T47D (cell line): ENCODE measurements at regions not wholly inside any gene's neighbourhood (a gene's known extent, or its start where the extent isn't known, plus 50 kb on each side); places are given as distances from the start of the nearest gene placed in this dataset.
"Not testable (repeated sequence)": the region's sequence is repeated elsewhere in the genome, so short reads cannot be mapped to it uniquely, and the experiment has no call there.

Source experiments
- DNase-seq, 2 experiments: peaks; one replicate each; pipeline versions ENCODE4 v3.0.0 to v3.0.0-alpha.2; 2011 to 2012; ENCODE audit warnings: low read depth in 1 of 2, low spot score in 1 of 2
- JUND ChIP-seq: IDR thresholded peaks from 2 replicates; pipeline ENCODE4 v1.6.1; 2012; ENCODE audit warnings: low read depth
- in situ Hi-C: cut with HindIII; loops from 2 replicates; pipeline ENCODE4 v1.10.0; 2016; ENCODE audit warnings: low sequenced_read_pairs, low pct_unique_long_range_greater_than_20kb

DNA sequence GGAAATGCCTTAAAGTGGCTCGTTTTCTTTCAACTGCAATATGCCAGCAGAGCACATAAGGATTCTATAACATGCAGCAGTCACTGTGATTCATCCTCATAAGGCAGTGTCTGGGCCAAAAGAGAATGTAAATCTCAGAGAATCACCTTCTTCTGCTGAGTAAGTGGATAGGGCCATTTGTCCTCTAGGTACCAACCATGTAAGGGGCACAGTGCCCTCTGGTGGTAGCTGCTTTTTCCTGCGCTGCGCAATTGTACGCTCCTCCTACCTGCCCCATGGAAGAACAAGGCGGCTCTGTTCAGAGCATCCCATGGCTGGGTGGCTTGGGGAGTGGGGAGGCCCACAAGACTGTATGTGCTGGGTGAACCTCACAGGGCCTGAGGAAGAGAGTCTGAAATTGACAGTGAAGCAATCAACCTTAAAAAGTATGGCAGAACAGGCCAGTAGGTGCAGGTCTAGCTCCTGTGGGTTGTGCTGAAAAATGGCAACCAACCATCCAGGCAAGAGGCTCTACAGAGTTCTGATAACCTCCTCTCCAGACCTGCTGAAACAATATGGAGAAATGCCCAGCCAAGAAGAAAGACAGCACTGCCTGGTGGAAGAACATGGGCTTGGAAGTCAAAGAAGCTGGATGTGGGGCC is 78.6 kb upstream of the C10orf90 start:
- in situ Hi-C loops: no loop called here

DNA sequence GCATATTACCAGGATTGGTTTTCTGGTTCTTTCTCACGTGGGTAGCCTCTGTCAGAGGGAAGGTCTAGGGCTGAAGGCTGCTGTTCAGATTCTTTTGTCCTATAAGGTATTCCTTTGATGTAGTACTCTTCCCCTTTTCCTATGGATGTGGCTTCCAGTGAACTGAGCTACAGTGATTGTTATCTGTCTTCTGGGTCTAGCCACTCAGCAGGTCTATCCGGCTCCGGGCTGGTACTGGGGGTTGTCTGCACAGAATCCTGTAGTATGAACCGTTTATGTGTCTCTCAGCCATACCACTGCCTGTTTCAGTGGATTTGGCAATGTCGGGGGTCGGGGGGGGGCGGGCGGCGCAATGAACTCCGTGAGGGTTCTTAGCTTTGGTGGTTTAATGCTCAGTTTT is 84.5 kb upstream of the C10orf90 start:
- no peak for TF ChIP-seq JUND
- in situ Hi-C loops: no loop called here
- DNase-seq: peak in 1 of 2 experiments; percentile 33

More for the DNA sequence above, 78.6 kb upstream of the C10orf90 start:
- no peak for TF ChIP-seq JUND
- peak; percentile 21 to 78 for DNase-seq

DNA sequence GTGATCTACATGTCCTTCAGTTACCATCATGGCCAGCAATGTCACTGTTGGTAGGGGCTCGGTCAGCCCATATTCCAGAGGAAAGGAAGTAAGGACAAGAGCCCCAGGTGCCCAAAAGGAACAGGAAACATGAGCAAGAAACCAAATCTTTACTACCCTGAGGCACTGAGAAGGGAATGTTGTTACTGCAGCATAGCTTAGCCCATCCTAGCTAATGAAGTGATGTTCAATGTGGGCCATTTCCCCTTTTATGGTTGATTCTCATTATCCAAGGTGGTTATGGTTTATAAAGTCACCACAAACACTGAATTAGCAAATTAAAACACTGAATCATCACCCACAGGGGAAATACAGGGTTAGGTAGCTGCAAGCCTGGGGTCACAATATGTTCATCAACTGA is 88.4 kb upstream of the C10orf90 start:
- no peak for TF ChIP-seq JUND
- in situ Hi-C loops: no loop called here
- DNase-seq: no peak

DNA sequence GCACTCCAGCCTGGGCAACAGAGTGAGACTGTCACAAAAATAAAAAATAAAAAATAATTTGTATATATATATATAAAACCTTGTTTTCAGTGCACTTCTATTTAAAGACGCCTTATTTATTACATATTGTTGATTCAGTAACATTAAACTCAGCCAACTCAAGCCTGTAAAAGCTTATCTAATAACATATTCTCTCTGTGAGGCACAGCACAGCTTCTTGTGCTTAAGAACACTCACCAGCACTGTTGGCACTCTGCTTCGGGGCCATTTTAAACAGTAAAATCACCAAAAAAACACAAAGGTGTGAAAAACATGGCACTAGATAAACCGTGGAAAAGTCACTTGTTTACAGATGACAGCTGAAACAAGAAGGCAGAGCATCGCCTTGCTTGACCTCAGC is 89.0 kb upstream of the C10orf90 start:
- DNase-seq: no peak
- TF ChIP-seq JUND: no peak
- in situ Hi-C loops: no loop called here

DNA sequence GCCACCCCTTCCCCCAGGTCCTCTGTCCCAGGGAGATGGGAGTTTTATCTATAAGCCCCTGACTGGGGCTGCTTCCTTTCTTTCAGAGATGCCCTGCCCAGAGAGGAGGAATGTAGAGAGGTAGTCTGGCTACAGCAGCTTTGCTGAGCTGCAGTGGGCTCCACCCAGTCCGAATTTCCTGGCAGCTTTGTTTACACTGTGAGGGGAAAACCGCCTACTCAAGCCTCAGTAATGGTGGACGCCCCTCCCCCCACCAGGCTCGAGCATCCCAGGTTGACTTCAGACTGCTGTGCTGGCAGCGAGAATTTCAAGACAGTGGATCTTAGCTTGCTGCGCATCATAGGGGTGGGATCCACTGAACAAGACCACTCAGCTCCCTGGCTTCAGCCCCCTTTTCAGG is 96.2 kb upstream of the C10orf90 start:
- in situ Hi-C loops, DNase-seq: not testable (repeated sequence)

DNA sequence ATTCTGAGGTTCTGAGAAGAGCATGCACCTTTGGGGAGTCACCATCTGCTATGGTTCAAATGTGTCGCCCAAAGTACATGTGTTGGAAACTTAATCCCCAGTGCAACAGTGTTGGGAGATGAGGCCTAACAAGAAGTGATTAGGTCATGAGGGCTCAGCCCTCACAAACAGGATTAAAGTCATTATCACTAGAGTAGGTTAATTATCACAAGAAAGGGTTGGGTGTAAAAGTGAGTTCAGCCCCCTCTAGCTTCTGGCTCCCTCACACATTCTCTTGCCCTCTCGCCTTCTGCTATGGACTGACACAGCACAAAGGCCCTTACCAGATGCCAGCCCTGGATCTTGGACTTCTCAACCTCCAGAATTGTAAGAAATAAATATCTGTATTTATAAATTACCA is 100.3 kb upstream of the C10orf90 start:
- no peak for TF ChIP-seq JUND
- DNase-seq: no peak
- in situ Hi-C loops: no loop called here

DNA sequence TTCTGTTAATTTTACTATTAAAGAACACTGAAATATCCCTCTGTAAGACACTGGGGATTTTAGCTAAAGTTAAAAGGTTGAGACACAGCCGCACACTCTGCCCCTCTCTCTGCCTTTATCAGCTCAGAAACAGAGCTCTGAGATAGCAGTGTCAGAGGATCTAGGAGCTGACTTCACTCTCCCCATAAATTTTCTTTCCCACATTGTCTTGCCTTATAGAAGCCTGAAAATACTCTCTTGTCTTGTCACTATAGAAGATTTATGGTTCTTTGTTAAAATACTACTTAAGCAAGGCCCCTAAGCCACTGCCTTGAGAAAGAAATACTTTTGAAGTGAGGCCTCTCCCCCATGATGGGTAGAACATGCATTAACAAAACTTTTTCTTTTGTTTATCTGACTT is 105.7 kb upstream of the C10orf90 start:
- DNase-seq: no peak
- in situ Hi-C loops: no loop called here
- no peak for TF ChIP-seq JUND

DNA sequence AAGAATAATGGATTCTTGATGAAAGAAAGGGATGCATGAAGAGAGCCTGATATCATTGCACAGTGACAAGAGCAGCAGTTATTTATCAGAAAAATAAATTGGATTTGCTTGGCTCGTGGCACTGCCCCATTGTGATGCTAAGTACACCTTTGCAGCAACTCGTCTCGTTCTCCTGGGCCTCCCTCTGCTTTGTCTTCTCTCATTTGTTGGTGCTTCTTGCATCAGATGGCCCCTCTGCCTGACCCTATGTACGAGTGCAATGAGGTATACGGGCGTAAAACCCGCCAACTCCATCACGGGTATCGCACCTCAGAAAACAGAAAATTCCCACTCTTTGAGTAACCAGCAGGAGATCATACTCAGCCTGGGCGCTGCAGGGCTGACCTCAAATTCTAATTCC is 107.2 kb upstream of the C10orf90 start:
- no peak for TF ChIP-seq JUND
- in situ Hi-C loops: no loop called here
- no peak for DNase-seq

DNA sequence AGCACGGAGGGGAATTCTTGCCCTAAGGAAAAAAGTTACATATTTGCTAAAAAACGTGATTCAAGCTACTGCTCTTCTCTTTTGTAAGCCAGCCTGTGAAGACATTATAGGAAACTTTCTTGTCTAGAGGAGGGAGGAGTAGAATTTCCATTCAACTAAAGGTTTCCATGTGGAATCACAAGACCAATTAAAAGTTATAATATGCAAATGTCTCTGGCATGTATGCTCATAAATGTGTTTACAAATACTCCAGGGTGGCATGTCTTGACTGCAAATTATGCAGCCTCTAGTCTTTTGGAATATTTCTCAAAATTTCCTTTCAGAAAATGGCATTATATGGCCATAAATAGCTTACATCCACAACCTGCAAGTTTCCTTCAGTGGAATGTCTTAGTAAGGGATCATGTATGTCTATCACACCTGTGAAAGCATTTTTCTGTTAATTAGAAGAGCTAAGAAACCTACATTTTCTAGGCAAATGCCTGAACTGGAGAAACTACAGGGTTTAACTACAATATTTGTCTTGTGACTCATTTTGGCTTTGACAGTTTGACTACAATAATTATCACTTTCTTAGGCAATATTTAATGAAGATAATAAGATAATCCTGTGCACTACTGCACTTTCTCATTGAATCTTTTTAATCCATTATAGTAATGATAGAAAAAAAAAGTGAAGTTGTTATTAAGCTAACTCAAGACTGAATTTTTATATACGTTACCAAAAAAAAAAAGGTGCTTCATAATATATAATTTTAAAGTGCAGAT is 111.1 kb upstream of the C10orf90 start:
- no peak for DNase-seq
- in situ Hi-C loops: no loop called here
- TF ChIP-seq JUND: no peak

DNA sequence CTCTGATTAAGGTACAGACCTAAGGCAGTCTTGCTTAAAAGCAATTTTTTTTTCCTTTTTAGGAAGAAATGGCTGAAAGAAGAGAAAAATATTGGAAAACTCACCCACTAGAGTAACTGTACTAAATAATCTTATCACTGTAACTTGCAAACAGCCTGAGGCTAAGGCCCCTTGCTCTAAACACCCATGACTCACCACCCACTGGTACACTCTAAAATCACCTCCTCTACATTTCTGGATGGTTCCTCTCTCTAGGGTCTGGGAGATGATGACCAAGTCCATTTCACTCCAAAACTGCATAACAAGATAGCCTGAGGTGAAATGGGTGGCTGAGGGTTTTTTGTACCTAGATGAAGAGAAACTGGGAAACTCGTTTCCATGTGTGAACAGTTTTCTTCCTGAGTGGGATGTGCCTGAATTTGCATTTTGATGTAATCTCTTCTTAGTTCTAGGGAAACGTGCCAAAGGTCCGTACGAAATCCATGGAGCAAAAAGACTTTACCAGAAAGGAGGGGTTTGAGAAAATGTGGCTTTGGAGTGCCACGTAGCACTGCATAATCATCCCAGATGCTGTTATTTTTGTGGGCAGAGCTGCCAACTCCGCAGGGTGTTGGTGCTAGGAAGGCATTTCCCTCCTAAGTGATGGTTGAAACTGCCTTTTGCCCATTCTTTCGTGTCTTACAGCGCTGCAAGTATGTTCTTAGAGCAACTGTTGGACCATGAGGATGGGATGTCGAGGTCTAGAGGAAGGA is 113.5 kb upstream of the C10orf90 start:
- no peak for DNase-seq
- TF ChIP-seq JUND: no peak
- in situ Hi-C loops: no loop called here

DNA sequence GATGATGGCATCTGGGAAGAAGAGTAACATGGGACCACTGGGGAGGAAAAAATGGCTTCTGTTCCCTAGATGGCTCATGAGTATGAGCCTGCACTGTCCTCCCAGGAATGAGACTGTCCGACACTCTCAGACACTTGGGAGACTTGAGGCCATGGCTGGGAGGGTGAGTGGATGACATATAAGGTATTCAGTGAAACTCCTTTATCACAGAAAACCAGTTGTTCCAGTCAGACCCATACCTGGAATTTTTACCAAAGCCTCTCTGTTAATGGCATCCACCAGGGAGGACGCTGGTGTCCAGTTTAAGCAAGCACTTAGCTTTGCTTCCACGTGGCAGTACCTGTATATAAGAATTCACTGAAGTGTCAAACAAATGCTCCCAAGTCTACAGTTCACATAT is 116.7 kb upstream of the C10orf90 start:
- peak in 1 of 2 experiments; percentile 25 for DNase-seq
- in situ Hi-C loops: no loop called here
- TF ChIP-seq JUND: no peak

DNA sequence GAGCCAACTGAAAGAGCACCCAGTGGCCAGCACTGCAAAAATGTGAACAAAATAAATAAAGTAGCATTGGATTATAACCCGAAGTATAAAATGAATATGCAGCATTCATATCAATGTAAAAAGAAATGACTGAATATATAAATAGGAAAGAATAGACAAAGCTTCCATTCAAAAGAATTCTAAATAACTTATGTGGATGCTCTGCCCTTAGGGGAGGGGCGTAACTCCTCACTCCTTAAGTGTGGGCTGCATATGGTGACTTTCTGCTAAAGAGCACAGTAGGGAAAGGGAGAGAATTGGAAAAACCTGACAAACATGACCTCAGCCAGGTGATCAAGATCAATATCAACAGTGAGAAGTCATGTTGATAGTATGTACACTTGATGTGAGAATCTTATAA is 109.9 kb upstream of the DOCK1 start:
- DNase-seq: no peak
- no peak for TF ChIP-seq JUND
- in situ Hi-C loops: no loop called here

DNA sequence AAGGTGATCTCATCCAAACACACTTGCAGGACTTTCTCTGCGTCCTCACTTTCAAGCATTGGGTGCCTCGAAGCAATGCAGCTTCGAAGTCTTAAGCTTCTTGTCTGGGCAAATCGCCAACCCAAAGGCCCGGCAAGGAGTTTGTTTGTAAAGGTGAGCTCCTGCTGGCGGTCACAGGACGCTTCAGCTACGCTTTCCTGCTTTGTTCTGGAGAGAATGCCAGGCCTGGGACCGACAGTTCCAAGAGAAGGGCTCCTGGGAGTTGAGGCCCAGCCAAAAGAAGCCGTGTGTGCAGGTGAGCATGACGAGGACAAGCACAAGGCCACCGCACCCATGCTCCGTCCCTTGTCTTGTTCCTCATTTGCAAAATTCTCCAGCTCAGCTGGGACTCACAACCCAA is 106.6 kb upstream of the DOCK1 start:
- in situ Hi-C loops: no loop called here
- DNase-seq: no peak
- TF ChIP-seq JUND: no peak
